SK-N-SH treated with all-trans-retinoic acid at 6 μM for 48 hours (cell line): ENCODE measurements at regions not wholly inside any gene's neighbourhood (a gene's known extent, or its start where the extent isn't known, plus 50 kb on each side); places are given as distances from the start of the nearest gene placed in this dataset.

ENCODE experiments used
- ATAC-seq: fragments of 200-7000 bp; cut with Tn5 transposase; 3 replicates; pipeline ENCODE4 v1.9.1; 2020; ENCODE audit warnings: mild to moderate bottlenecking, moderate library complexity
- ARNTL ChIP-seq: fragments of 450-650 bp; formaldehyde crosslinking; IDR thresholded peaks from 2 replicates; pipeline ENCODE4 v1.5.0; 2020; ENCODE audit warnings: low read depth, mild to moderate bottlenecking, moderate library complexity, borderline replicate concordance
- BACH2 ChIP-seq: fragments of 250-450 bp; sonication (Bioruptor Pico); IDR thresholded peaks from 2 replicates; pipeline ENCODE4 v1.9.0; 2021; ENCODE audit warnings: mild to moderate bottlenecking, borderline replicate concordance
- CSDC2 ChIP-seq: fragments of 250-450 bp; sonication (Bioruptor Pico); IDR thresholded peaks from 2 replicates; pipeline ENCODE4 v1.5.0; 2020; ENCODE audit warnings: mild to moderate bottlenecking, moderate library complexity
- CSRNP3 ChIP-seq: fragments of 250-450 bp; sonication (Bioruptor Pico); IDR thresholded peaks from 2 replicates; pipeline ENCODE4 v1.5.1; 2021; ENCODE audit warnings: mild to moderate bottlenecking, moderate library complexity
- ESRRG ChIP-seq: fragments of 250-450 bp; sonication (Bioruptor Pico); IDR thresholded peaks from 2 replicates; pipeline ENCODE4 v1.6.1; 2021; ENCODE audit warnings: mild to moderate bottlenecking
- GLIS3 ChIP-seq: fragments of 250-450 bp; sonication (Bioruptor Pico); IDR thresholded peaks from 2 replicates; pipeline ENCODE4 v1.5.0; 2020; ENCODE audit warnings: mild to moderate bottlenecking, moderate library complexity
- ISL1 ChIP-seq: fragments of 250-450 bp; sonication (Bioruptor Pico); IDR thresholded peaks from 2 replicates; pipeline ENCODE4 v2.1.2; 2022; ENCODE audit warnings: mild to moderate bottlenecking, moderate library complexity
- OSR1 ChIP-seq: fragments of 250-450 bp; sonication (Bioruptor Pico); IDR thresholded peaks from 2 replicates; pipeline ENCODE4 v1.8.0; 2022; ENCODE audit warnings: moderate library complexity, mild to moderate bottlenecking, inconsistent platforms
- PPARA ChIP-seq: fragments of 250-450 bp; sonication (Bioruptor Pico); IDR thresholded peaks from 2 replicates; pipeline ENCODE4 v1.5.0; 2020; ENCODE audit warnings: mild to moderate bottlenecking, borderline replicate concordance
- RARB ChIP-seq: fragments of 250-450 bp; sonication (Bioruptor Pico); IDR thresholded peaks from 2 replicates; pipeline ENCODE4 v1.8.0; 2021; ENCODE audit warnings: mild to moderate bottlenecking, moderate library complexity
- SNAI2 ChIP-seq: fragments of 250-450 bp; sonication (Bioruptor Pico); IDR thresholded peaks from 2 replicates; pipeline ENCODE4 v1.5.0; 2020; ENCODE audit warnings: mild to moderate bottlenecking, moderate library complexity
- TCF4 ChIP-seq: fragments of 250-450 bp; sonication (Bioruptor Pico); IDR thresholded peaks from 2 replicates; pipeline ENCODE4 v1.8.0; 2021; ENCODE audit warnings: mild to moderate bottlenecking, moderate library complexity, borderline replicate concordance
- TOX ChIP-seq: fragments of 250-450 bp; sonication (Bioruptor Pico); IDR thresholded peaks from 2 replicates; pipeline ENCODE4 v1.8.0; 2021; ENCODE audit warnings: mild to moderate bottlenecking, moderate library complexity, borderline replicate concordance
- ZC3H10 ChIP-seq: fragments of 250-450 bp; sonication (Bioruptor Pico); IDR thresholded peaks from 2 replicates; pipeline ENCODE4 v1.5.1; 2021; ENCODE audit warnings: mild to moderate bottlenecking, moderate library complexity
- ZFP30 ChIP-seq: fragments of 450-650 bp; formaldehyde crosslinking; IDR thresholded peaks from 2 replicates; pipeline ENCODE4 v1.5.0; 2022; ENCODE audit warnings: mild to moderate bottlenecking, moderate library complexity
- ZNF565 ChIP-seq: fragments of 450-650 bp; formaldehyde crosslinking; conservative IDR thresholded peaks from 2 replicates; pipeline ENCODE4 v1.5.0; 2020; ENCODE audit warnings: low read depth, mild to moderate bottlenecking, moderate library complexity
- ZNF70 ChIP-seq: fragments of 450-650 bp; formaldehyde crosslinking; IDR thresholded peaks from 2 replicates; pipeline ENCODE4 v1.5.0; 2020; ENCODE audit warnings: mild to moderate bottlenecking, moderate library complexity
- ZNF8 ChIP-seq: fragments of 450-650 bp; formaldehyde crosslinking; IDR thresholded peaks from 2 replicates; pipeline ENCODE4 v1.5.0; 2020; ENCODE audit warnings: mild to moderate bottlenecking, moderate library complexity
- TF ChIP-seq, protein P1 (sequence below): fragments of 250-450 bp; sonication (Bioruptor Pico); IDR thresholded peaks from 2 replicates; pipeline ENCODE4 v1.8.0; 2020; ENCODE audit warnings: mild to moderate bottlenecking, moderate library complexity, borderline replicate concordance
- TF ChIP-seq, protein P2 (sequence below): fragments of 250-450 bp; sonication (Bioruptor Pico); IDR thresholded peaks from 2 replicates; pipeline ENCODE4 v1.5.0; 2020; ENCODE audit warnings: mild to moderate bottlenecking, moderate library complexity
- TF ChIP-seq, protein P3 (sequence below): fragments of 250-450 bp; sonication (Bioruptor Pico); IDR thresholded peaks from 2 replicates; pipeline ENCODE4 v1.5.1; 2020; ENCODE audit warnings: low read depth, mild to moderate bottlenecking, moderate library complexity
- TF ChIP-seq, protein P4 (sequence below): fragments of 250-450 bp; sonication (Bioruptor Pico); IDR thresholded peaks from 2 replicates; pipeline ENCODE4 v1.8.0; 2021; ENCODE audit warnings: low read depth, mild to moderate bottlenecking, moderate library complexity, borderline replicate concordance

GRCh38 chr14:97544571-97544970 lies 747.4 kb downstream of the VRK1 start (continued):
- TF ChIP-seq CSRNP3: no peak

GRCh38 chr14:97546491-97547230 lies 749.5 kb downstream of the VRK1 start:
- no peak for ATAC-seq
- TF ChIP-seq TOX: no peak
- no peak for TF ChIP-seq ESRRG (CRISPR knock-in tag)
- no peak for TF ChIP-seq OSR1 (CRISPR knock-in tag)
- TF ChIP-seq, protein P1, sequence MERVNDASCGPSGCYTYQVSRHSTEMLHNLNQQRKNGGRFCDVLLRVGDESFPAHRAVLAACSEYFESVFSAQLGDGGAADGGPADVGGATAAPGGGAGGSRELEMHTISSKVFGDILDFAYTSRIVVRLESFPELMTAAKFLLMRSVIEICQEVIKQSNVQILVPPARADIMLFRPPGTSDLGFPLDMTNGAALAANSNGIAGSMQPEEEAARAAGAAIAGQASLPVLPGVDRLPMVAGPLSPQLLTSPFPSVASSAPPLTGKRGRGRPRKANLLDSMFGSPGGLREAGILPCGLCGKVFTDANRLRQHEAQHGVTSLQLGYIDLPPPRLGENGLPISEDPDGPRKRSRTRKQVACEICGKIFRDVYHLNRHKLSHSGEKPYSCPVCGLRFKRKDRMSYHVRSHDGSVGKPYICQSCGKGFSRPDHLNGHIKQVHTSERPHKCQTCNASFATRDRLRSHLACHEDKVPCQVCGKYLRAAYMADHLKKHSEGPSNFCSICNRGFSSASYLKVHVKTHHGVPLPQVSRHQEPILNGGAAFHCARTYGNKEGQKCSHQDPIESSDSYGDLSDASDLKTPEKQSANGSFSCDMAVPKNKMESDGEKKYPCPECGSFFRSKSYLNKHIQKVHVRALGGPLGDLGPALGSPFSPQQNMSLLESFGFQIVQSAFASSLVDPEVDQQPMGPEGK (CRISPR knock-in tag): no peak
- TF ChIP-seq ZNF8 (CRISPR knock-in tag): no peak
- no peak for TF ChIP-seq CSRNP3
- TF ChIP-seq, protein P2, sequence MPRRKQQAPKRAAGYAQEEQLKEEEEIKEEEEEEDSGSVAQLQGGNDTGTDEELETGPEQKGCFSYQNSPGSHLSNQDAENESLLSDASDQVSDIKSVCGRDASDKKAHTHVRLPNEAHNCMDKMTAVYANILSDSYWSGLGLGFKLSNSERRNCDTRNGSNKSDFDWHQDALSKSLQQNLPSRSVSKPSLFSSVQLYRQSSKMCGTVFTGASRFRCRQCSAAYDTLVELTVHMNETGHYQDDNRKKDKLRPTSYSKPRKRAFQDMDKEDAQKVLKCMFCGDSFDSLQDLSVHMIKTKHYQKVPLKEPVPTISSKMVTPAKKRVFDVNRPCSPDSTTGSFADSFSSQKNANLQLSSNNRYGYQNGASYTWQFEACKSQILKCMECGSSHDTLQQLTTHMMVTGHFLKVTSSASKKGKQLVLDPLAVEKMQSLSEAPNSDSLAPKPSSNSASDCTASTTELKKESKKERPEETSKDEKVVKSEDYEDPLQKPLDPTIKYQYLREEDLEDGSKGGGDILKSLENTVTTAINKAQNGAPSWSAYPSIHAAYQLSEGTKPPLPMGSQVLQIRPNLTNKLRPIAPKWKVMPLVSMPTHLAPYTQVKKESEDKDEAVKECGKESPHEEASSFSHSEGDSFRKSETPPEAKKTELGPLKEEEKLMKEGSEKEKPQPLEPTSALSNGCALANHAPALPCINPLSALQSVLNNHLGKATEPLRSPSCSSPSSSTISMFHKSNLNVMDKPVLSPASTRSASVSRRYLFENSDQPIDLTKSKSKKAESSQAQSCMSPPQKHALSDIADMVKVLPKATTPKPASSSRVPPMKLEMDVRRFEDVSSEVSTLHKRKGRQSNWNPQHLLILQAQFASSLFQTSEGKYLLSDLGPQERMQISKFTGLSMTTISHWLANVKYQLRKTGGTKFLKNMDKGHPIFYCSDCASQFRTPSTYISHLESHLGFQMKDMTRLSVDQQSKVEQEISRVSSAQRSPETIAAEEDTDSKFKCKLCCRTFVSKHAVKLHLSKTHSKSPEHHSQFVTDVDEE (CRISPR knock-in tag): no peak
- TF ChIP-seq ARNTL (CRISPR knock-in tag): no peak
- TF ChIP-seq ZNF565 (CRISPR knock-in tag): no peak
- TF ChIP-seq, protein P3, sequence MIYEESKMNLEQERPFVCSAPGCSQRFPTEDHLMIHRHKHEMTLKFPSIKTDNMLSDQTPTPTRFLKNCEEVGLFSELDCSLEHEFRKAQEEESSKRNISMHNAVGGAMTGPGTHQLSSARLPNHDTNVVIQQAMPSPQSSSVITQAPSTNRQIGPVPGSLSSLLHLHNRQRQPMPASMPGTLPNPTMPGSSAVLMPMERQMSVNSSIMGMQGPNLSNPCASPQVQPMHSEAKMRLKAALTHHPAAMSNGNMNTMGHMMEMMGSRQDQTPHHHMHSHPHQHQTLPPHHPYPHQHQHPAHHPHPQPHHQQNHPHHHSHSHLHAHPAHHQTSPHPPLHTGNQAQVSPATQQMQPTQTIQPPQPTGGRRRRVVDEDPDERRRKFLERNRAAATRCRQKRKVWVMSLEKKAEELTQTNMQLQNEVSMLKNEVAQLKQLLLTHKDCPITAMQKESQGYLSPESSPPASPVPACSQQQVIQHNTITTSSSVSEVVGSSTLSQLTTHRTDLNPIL (CRISPR knock-in tag): no peak
- TF ChIP-seq SNAI2: no peak
- TF ChIP-seq ISL1 (CRISPR knock-in tag): no peak
- no peak for TF ChIP-seq RARB (CRISPR knock-in tag)
- no peak for TF ChIP-seq BACH2 (CRISPR knock-in tag)
- TF ChIP-seq ZFP30 (CRISPR knock-in tag): no peak
- TF ChIP-seq ZC3H10 (CRISPR knock-in tag): no peak
- TF ChIP-seq CSDC2 (CRISPR knock-in tag): no peak
- no peak for TF ChIP-seq GLIS3 (CRISPR knock-in tag)
- no peak for TF ChIP-seq PPARA (CRISPR knock-in tag)
- no peak for TF ChIP-seq ZNF70 (CRISPR knock-in tag)

DNA sequence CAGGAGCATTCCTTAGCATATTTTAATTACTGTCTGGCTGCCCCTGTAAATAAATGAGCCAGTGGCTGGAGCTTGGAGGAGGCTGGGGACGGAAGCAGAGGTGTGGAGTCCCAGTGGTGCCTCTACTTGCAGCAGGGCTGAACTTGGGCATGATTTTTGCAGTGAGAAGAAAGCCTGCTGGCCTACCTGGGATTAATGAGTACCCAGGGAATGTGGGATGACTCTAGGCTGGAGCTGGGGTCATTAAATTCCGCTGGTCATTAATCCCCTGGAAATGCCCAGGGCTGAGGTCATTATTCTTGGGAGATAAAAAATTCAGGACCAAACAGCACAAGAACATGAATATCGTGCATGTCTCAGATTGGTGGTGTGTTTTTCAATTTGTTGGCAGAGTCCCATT lies 753.3 kb downstream of the VRK1 start:
- ATAC-seq: no peak
- TF ChIP-seq, protein P1 (CRISPR knock-in tag): no peak
- TF ChIP-seq TOX: no peak
- TF ChIP-seq OSR1 (CRISPR knock-in tag): no peak
- no peak for TF ChIP-seq ARNTL (CRISPR knock-in tag)
- TF ChIP-seq PPARA (CRISPR knock-in tag): no peak
- no peak for TF ChIP-seq RARB (CRISPR knock-in tag)
- no peak for TF ChIP-seq ZFP30 (CRISPR knock-in tag)
- TF ChIP-seq, protein P4, sequence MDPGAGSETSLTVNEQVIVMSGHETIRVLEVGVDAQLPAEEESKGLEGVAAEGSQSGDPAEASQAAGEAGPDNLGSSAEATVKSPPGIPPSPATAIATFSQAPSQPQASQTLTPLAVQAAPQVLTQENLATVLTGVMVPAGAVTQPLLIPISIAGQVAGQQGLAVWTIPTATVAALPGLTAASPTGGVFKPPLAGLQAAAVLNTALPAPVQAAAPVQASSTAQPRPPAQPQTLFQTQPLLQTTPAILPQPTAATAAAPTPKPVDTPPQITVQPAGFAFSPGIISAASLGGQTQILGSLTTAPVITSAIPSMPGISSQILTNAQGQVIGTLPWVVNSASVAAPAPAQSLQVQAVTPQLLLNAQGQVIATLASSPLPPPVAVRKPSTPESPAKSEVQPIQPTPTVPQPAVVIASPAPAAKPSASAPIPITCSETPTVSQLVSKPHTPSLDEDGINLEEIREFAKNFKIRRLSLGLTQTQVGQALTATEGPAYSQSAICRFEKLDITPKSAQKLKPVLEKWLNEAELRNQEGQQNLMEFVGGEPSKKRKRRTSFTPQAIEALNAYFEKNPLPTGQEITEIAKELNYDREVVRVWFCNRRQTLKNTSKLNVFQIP: no peak
- TF ChIP-seq ZNF565 (CRISPR knock-in tag): no peak
- no peak for TF ChIP-seq TCF4 (CRISPR knock-in tag)
